ENCODE measurements at regions not wholly inside any gene's neighbourhood (a gene's known extent, or its start where the extent isn't known, plus 50 kb on each side); places are given as distances from the start of the nearest gene placed in this dataset.

- no peak for DNase-seq
These were observed 147.2 kb upstream of the KLF14 start for GRCh38 chr7:130881091-130881798.

GRCh38 chr7:130881799-130882141, 147.8 kb upstream of the KLF14 start:
- DNase-seq: no peak

GRCh38 chr7:130882396-130882795, 148.4 kb upstream of the KLF14 start:
- no peak for DNase-seq

GRCh38 chr7:130883928-130884327, 149.9 kb upstream of the KLF14 start:
- DNase-seq: no peak

- DNase-seq: no peak
These were observed 150.7 kb upstream of the KLF14 start for GRCh38 chr7:130884437-130885417.

GRCh38 chr7:130886438-130887135, 152.6 kb upstream of the KLF14 start:
- no peak for DNase-seq

- DNase-seq: no peak
These were observed 153.4 kb upstream of the KLF14 start for GRCh38 chr7:130887182-130887956.

GRCh38 chr7:130887957-130888371, 154.0 kb upstream of the KLF14 start:
- DNase-seq: no peak

GRCh38 chr7:130888468-130888867, 154.5 kb upstream of the KLF14 start:
- no peak for DNase-seq

- no peak for DNase-seq
These were observed 156.4 kb upstream of the KLF14 start for GRCh38 chr7:130890176-130891020.

- DNase-seq: peak in 1 of 2 experiments; percentile 40
These were observed 157.5 kb upstream of the KLF14 start for GRCh38 chr7:130891254-130892094.

GRCh38 chr7:130893441-130893894, 159.5 kb upstream of the KLF14 start:
- no peak for DNase-seq

- DNase-seq: peak in 1 of 2 experiments; percentile 13
These were observed 160.3 kb upstream of the KLF14 start for GRCh38 chr7:130894146-130894908.

GRCh38 chr7:130894909-130895750, 161.1 kb upstream of the KLF14 start:
- no peak for DNase-seq

GRCh38 chr7:130896051-130896881, 162.3 kb upstream of the KLF14 start:
- DNase-seq: no peak

- peak in 1 of 2 experiments; percentile 62 for DNase-seq
These were observed 163.0 kb upstream of the KLF14 start for GRCh38 chr7:130896898-130897514.
